H1 (cell line): ENCODE measurements at regions not wholly inside any gene's neighbourhood (a gene's known extent, or its start where the extent isn't known, plus 50 kb on each side); places are given as distances from the start of the nearest gene placed in this dataset.

ENCODE experiments used
- NRF1 ChIP-seq: IDR thresholded peaks from 2 replicates; pipeline ENCODE4 v1.6.1; 2011; ENCODE audit warnings: mild to moderate bottlenecking, low read depth, low read length, improper control_type of control experiment
- SP2 ChIP-seq: IDR thresholded peaks from 2 replicates; pipeline ENCODE4 v1.6.1; 2012; ENCODE audit warnings: mild to moderate bottlenecking, low read length, inconsistent platforms
- TF ChIP-seq, protein P1 (sequence below): IDR thresholded peaks from 2 replicates; pipeline ENCODE4 v1.6.1; 2012; ENCODE audit warnings: low read length, inconsistent platforms

DNA sequence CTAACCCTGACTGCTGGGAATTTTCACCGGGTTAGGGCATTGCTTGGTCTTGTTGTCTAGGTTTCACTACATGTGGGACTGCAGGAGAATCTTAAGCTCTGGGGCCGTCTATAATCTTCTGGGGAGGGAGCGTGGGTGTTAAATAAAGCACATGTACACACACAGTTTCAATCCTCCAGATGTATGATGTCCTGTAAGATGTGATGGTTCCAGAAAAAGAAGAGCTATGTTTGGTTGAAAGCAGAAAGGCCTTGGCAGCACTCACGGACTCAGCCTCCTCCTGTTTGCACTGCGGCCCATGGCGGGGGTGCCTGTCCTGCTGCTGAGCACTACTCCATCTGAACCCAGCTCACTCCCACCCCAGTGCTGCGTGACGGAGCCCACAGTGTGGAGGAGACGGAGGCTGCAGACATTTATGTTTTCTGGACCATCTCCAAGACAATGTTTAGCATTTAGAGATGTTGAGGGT, 343.5 kb downstream of the TEX29 start (continued):
- TF ChIP-seq, protein P1, sequence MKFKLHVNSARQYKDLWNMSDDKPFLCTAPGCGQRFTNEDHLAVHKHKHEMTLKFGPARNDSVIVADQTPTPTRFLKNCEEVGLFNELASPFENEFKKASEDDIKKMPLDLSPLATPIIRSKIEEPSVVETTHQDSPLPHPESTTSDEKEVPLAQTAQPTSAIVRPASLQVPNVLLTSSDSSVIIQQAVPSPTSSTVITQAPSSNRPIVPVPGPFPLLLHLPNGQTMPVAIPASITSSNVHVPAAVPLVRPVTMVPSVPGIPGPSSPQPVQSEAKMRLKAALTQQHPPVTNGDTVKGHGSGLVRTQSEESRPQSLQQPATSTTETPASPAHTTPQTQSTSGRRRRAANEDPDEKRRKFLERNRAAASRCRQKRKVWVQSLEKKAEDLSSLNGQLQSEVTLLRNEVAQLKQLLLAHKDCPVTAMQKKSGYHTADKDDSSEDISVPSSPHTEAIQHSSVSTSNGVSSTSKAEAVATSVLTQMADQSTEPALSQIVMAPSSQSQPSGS: no peak
- TF ChIP-seq SP2 (no peak), NRF1 (no peak)
- TF ChIP-seq, all 59 proteins: peak for 0
